ENCODE measurements at regions not wholly inside any gene's neighbourhood (a gene's known extent, or its start where the extent isn't known, plus 50 kb on each side); places are given as distances from the start of the nearest gene placed in this dataset.

DNA sequence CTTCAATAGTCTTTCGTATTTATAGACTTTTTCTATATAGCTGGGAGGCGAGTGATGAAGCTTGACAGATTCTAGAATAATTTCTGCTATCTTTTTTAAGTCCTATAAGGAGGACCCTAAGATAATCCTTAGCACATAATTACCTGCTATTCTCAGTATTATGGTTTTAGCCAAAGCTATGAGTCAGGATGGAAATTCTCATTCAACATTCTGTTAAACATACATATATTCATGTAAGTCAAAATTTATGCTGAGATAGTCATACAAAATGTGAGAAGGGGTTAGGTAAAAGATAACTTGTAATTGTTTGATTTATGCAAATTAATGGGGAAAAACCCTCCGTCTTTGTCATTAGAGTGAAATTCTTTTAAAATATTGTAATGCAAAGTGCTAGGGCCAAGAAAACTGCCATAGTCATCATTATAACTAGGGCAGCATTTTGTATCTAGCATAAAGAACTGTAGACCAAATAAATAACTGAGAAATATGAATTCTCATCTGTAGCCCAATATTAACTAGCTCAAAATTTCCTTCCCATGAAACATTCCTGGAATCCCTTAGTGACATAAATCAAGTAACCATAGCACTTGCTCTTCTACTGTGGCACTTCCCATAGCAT is 118.5 kb downstream of the MRPS30 start:
- DNase-seq (ENCODE audit: low read depth), result no peak
- no peaks in the 10 kb centered on the region for H3K27me3 ChIP-seq (ENCODE audit: control insufficient read depth, insufficient read depth, low read length)
- no peaks in the 10 kb centered on the region for H3K36me3 ChIP-seq (ENCODE audit: control insufficient read depth, insufficient read depth, low read length)
- TF ChIP-seq, protein P1, sequence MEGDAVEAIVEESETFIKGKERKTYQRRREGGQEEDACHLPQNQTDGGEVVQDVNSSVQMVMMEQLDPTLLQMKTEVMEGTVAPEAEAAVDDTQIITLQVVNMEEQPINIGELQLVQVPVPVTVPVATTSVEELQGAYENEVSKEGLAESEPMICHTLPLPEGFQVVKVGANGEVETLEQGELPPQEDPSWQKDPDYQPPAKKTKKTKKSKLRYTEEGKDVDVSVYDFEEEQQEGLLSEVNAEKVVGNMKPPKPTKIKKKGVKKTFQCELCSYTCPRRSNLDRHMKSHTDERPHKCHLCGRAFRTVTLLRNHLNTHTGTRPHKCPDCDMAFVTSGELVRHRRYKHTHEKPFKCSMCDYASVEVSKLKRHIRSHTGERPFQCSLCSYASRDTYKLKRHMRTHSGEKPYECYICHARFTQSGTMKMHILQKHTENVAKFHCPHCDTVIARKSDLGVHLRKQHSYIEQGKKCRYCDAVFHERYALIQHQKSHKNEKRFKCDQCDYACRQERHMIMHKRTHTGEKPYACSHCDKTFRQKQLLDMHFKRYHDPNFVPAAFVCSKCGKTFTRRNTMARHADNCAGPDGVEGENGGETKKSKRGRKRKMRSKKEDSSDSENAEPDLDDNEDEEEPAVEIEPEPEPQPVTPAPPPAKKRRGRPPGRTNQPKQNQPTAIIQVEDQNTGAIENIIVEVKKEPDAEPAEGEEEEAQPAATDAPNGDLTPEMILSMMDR (IDR thresholded peaks at IDR 0.05; ENCODE audit: insufficient read depth, low read length, poor library complexity, severe bottlenecking), result no peak
- no peak overlapping the region for H3K4me3 ChIP-seq (ENCODE audit: low read depth, low read length)

DNA sequence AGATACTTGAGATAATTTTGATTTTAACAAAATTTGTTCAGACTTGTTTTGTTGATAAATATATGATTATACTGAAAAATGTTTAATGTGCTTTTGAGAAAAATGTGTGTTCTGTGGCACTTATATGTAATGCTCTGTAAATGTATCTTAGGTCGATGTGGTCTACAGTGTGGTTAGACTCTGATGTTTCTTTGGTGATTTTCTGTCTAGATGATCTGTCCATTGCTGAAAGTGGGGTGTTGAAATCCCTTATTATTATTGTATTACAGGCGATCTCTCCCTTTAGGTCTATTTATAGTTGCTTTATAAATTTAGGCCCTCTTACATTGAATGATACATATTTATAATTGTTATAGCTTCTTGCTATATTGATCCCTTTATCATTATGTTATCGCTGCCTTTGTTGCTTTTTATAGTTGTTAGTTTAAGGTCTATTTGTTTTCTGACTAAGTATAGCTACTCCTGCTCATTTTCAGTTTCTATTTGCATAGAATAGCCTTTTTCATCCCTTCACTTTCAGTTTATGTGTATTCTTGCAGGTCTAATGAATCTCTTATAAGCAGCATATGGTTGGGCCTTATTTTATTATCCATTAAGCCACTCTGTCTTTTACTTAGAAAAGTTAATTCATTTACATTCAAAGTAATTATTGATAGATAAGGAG is 124.3 kb downstream of the MRPS30 start:
- H3K27me3 ChIP-seq (ENCODE audit: control insufficient read depth, insufficient read depth, low read length), result no peaks in the 10 kb centered on the region
- no peaks in the 10 kb centered on the region for H3K36me3 ChIP-seq (ENCODE audit: control insufficient read depth, insufficient read depth, low read length)
- TF ChIP-seq, protein P1 (IDR thresholded peaks at IDR 0.05; ENCODE audit: insufficient read depth, low read length, poor library complexity, severe bottlenecking), result no peak
- no peak for DNase-seq (ENCODE audit: low read depth)
- H3K4me3 ChIP-seq (ENCODE audit: low read depth, low read length), result no peak overlapping the region

DNA sequence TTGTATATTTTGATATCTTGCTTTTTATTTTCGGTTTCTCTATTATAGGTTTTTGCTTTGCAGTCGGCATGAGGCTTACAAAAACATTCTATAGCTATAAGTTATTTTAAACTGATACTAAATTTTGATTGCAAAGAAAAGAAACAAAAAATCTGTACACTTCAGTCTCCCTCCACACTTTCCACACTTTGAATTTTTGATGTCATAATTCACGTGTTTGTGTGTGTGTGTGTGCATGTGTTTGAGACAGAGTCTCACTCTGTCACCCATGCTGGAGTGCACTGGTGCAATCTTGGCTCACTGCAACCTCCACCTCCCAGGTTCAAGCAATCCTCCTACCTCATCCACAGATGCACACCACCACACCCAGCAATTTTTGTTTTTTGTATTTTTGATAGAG is 124.9 kb downstream of the MRPS30 start:
- Histone ChIP-seq H3K4me3 (ENCODE audit: low read depth, low read length) (no peak overlapping the region), H3K27me3 (ENCODE audit: control insufficient read depth, insufficient read depth, low read length) (no peaks in the 10 kb centered on the region), H3K36me3 (ENCODE audit: control insufficient read depth, insufficient read depth, low read length) (no peaks in the 10 kb centered on the region)
- no peak for DNase-seq (ENCODE audit: low read depth)
- TF ChIP-seq, protein P1 (IDR thresholded peaks at IDR 0.05; ENCODE audit: insufficient read depth, low read length, poor library complexity, severe bottlenecking), result no peak

DNA sequence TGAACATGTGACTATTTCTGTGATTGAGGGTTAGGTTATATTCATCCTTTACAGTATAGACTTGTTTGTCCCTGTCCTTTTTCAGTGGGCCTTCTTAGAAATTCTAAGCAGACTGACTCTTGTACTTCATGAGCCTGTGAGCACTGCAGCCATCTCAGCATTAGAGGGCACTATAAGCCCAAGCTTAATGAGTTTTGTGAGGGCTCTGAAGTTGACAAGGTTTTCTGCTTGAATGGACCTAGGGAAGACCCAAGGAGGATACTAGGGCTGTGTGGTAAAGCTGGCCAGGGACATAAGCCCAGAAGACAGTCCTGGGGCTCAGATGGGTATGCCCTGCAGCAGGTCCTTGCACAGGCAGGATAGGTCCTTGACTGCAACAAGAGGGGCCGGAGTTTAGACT is 126.5 kb downstream of the MRPS30 start:
- Histone ChIP-seq H3K4me3 (ENCODE audit: low read depth, low read length) (no peak overlapping the region), H3K36me3 (ENCODE audit: control insufficient read depth, insufficient read depth, low read length) (no peaks in the 10 kb centered on the region), H3K27me3 (ENCODE audit: control insufficient read depth, insufficient read depth, low read length) (no peaks in the 10 kb centered on the region)
- TF ChIP-seq, protein P1 (IDR thresholded peaks at IDR 0.05; ENCODE audit: insufficient read depth, low read length, poor library complexity, severe bottlenecking), result peak; percentile 21
- DNase-seq (ENCODE audit: low read depth), result no peak

DNA sequence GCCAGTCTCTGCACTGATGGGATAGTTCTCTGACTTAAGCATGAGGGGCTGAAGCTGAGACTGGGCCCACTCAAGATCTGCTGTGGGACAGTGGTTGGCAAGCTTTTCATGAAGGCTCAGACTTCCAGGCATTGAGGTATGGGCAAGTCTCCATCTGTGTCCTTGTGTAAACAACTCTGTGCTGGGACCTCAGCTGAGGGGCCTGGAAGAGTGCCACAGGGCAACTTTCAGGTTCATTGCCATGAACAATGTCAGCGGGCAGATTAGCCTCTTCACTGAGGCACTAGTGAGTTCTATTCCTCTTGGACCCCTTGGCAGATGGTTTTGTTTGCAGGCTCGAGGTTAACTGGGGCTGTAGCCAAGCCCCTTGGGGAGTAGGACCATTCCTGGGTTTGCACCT is 127.1 kb downstream of the MRPS30 start:
- Histone ChIP-seq H3K4me3 (ENCODE audit: low read depth, low read length) (no peak overlapping the region), H3K36me3 (ENCODE audit: control insufficient read depth, insufficient read depth, low read length) (no peaks in the 10 kb centered on the region), H3K27me3 (ENCODE audit: control insufficient read depth, insufficient read depth, low read length) (no peaks in the 10 kb centered on the region)
- DNase-seq (ENCODE audit: low read depth), result no peak
- TF ChIP-seq, protein P1 (IDR thresholded peaks at IDR 0.05; ENCODE audit: insufficient read depth, low read length, poor library complexity, severe bottlenecking), result no peak
